SK-N-SH treated with all-trans-retinoic acid at 6 μM for 48 hours (cell line): ENCODE measurements at regions not wholly inside any gene's neighbourhood (a gene's known extent, or its start where the extent isn't known, plus 50 kb on each side); places are given as distances from the start of the nearest gene placed in this dataset.

ENCODE experiments used
- ARNTL ChIP-seq: fragments of 450-650 bp; formaldehyde crosslinking; IDR thresholded peaks from 2 replicates; pipeline ENCODE4 v1.5.0; 2020; ENCODE audit warnings: low read depth, mild to moderate bottlenecking, moderate library complexity, borderline replicate concordance
- CREB5 ChIP-seq: fragments of 250-450 bp; sonication (Bioruptor Pico); IDR thresholded peaks from 2 replicates; pipeline ENCODE4 v1.5.1; 2020; ENCODE audit warnings: low read depth, mild to moderate bottlenecking, moderate library complexity
- CSDC2 ChIP-seq: fragments of 250-450 bp; sonication (Bioruptor Pico); IDR thresholded peaks from 2 replicates; pipeline ENCODE4 v1.5.0; 2020; ENCODE audit warnings: mild to moderate bottlenecking, moderate library complexity
- CSRNP3 ChIP-seq: fragments of 250-450 bp; sonication (Bioruptor Pico); IDR thresholded peaks from 2 replicates; pipeline ENCODE4 v1.5.1; 2021; ENCODE audit warnings: mild to moderate bottlenecking, moderate library complexity
- PATZ1 ChIP-seq: fragments of 250-450 bp; sonication (Bioruptor Pico); IDR thresholded peaks from 2 replicates; pipeline ENCODE4 v1.8.0; 2020; ENCODE audit warnings: mild to moderate bottlenecking, moderate library complexity, borderline replicate concordance
- TSHZ2 ChIP-seq: fragments of 250-450 bp; sonication (Bioruptor Pico); IDR thresholded peaks from 2 replicates; pipeline ENCODE4 v1.5.0; 2020; ENCODE audit warnings: mild to moderate bottlenecking, moderate library complexity
- ZNF8 ChIP-seq: fragments of 450-650 bp; formaldehyde crosslinking; IDR thresholded peaks from 2 replicates; pipeline ENCODE4 v1.5.0; 2020; ENCODE audit warnings: mild to moderate bottlenecking, moderate library complexity

- no peak for TF ChIP-seq TSHZ2 (CRISPR knock-in tag)
- TF ChIP-seq CSDC2 = no peak
- no peak for TF ChIP-seq CSRNP3 (CRISPR knock-in tag)
- TF ChIP-seq CREB5 (CRISPR knock-in tag) = no peak
- no peak for TF ChIP-seq PATZ1 (CRISPR knock-in tag)
- no peak for TF ChIP-seq ARNTL (CRISPR knock-in tag)
- TF ChIP-seq ZNF8 (CRISPR knock-in tag) = no peak
Measured at GRCh38 chr5:2113348-2114131, 230.8 kb upstream of the IRX4 start.
